SK-N-SH (cell line): ENCODE measurements at regions not wholly inside any gene's neighbourhood (a gene's known extent, or its start where the extent isn't known, plus 50 kb on each side); places are given as distances from the start of the nearest gene placed in this dataset.

Experiments used
- CTCF ChIA-PET: fragments of 300-600, 350-600 bp; formaldehyde crosslinking; extraction: SDS; loops from one replicate; lab custom pipeline; 2021; lab: Yijun Ruan, JAX
- POLR2A ChIA-PET: fragments of 350-600 bp; sonication (Branson Sonifier 250); formaldehyde crosslinking; extraction: SDS; loops from one replicate; lab custom pipeline; 2020; ENCODE audit warnings: antibody characterized with exemption, inconsistent platforms; lab: Yijun Ruan, JAX
- DNase-seq: peaks from one replicate; pipeline ENCODE4 v3.0.0; 2012
- H2AFZ ChIP-seq: fragments of 200-600 bp; sonication (generic); 2 replicates; pipeline ENCODE4 v1.8.1; 2016; ENCODE audit warnings: antibody characterized with exemption, mild to moderate bottlenecking, low read depth
- H3F3A ChIP-seq: fragments of 200-600 bp; sonication (generic); replicated peaks from 2 replicates; pipeline ENCODE3; 2016; ENCODE audit warnings: antibody characterized with exemption, mild to moderate bottlenecking; ENCODE audit not compliant: insufficient read depth
- H3K27ac ChIP-seq, 2 experiments: fragments of 200-500 bp in 1 of 2; fragments of 200-600 bp in 1 of 2; sonication (Bioruptor generic) in 1 of 2; sonication (generic), shearing (Covaris generic) in 1 of 2; 2 replicates each; pipeline versions ENCODE4 v1.5.1 to v1.6.1; 2014 to 2016; ENCODE audit warnings: low read depth in 2 of 2, inconsistent platforms in 1 of 2, low read length in 1 of 2, mild to moderate bottlenecking in 1 of 2, mixed read lengths in 1 of 2
- H3K27me3 ChIP-seq: fragments of 200-600 bp; sonication (generic), shearing (Covaris generic); 2 replicates; pipeline ENCODE4 v1.6.1; 2016; ENCODE audit warnings: mixed run types; ENCODE audit not compliant: insufficient read depth
- H3K36me3 ChIP-seq, 2 experiments: fragments of 200-500 bp in 1 of 2; fragments of 200-600 bp in 1 of 2; sonication (Bioruptor generic) in 1 of 2; sonication (generic) in 1 of 2; replicated peaks in 1 of 2; 2 replicates each; pipeline versions ENCODE3 to v1.5.1; 2014 to 2016; ENCODE audit warnings: low read length in 1 of 2, mild to moderate bottlenecking in 1 of 2; ENCODE audit not compliant: insufficient read depth in 2 of 2, control insufficient read depth in 1 of 2
- H3K4me1 ChIP-seq, 2 experiments: fragments of 200-500 bp in 1 of 2; fragments of 200-600 bp in 1 of 2; sonication (Bioruptor generic) in 1 of 2; sonication (generic), shearing (Covaris generic) in 1 of 2; 2 replicates each; pipeline versions ENCODE4 v1.5.1 to v1.6.1; 2014 to 2016; ENCODE audit warnings: low read depth in 1 of 2, low read length in 1 of 2, mixed run types in 1 of 2; ENCODE audit not compliant: insufficient read depth in 2 of 2, control insufficient read depth in 1 of 2
- H3K4me2 ChIP-seq: fragments of 200-600 bp; sonication (generic), shearing (Covaris generic); 2 replicates; pipeline ENCODE4 v1.6.1; 2017; ENCODE audit warnings: mixed run types
- H3K4me3 ChIP-seq, 2 experiments: fragments of 200-500 bp in 1 of 2; fragments of 200-600 bp in 1 of 2; sonication (Bioruptor generic) in 1 of 2; sonication (generic), shearing (Covaris generic) in 1 of 2; 2 replicates each; pipeline versions ENCODE4 v1.5.1 to v1.8.1; 2014 to 2016; ENCODE audit warnings: low read depth in 2 of 2, inconsistent platforms in 1 of 2, low read length in 1 of 2, mild to moderate bottlenecking in 1 of 2, mixed read lengths in 1 of 2, moderate library complexity in 1 of 2
- H3K79me2 ChIP-seq: fragments of 200-600 bp; sonication (generic); 2 replicates; pipeline ENCODE4 v1.8.1; 2017; ENCODE audit warnings: mild to moderate bottlenecking; ENCODE audit not compliant: insufficient read depth
- H3K9ac ChIP-seq: fragments of 200-600 bp; sonication (generic); 2 replicates; pipeline ENCODE4 v1.6.1; 2017; ENCODE audit warnings: mixed run types
- H3K9me2 ChIP-seq: fragments of 200-600 bp; sonication (generic); 2 replicates; pipeline ENCODE4 v1.6.1; 2017; ENCODE audit warnings: mixed run types
- H3K9me3 ChIP-seq: fragments of 200-600 bp; sonication (generic); 2 replicates; pipeline ENCODE4 v1.6.1; 2017; ENCODE audit warnings: mixed run types, mild to moderate bottlenecking, moderate library complexity
- H4K20me1 ChIP-seq: fragments of 200-600 bp; sonication (generic); 2 replicates; pipeline ENCODE4 v1.6.1; 2017; ENCODE audit warnings: mild to moderate bottlenecking, mixed run types; ENCODE audit not compliant: insufficient read depth
- CHD2 ChIP-seq: fragments of 150-350 bp; IDR thresholded peaks from 2 replicates; pipeline ENCODE4 v1.6.1; 2018; ENCODE audit warnings: low read length; ENCODE audit not compliant: partially characterized antibody
- ELF1 ChIP-seq: IDR thresholded peaks from 2 replicates; pipeline ENCODE4 v1.4.0; 2012
- EP300 ChIP-seq, 2 experiments: IDR thresholded peaks; 2 replicates each; pipeline versions ENCODE4 v1.4.0 to v1.6.1; 2012; ENCODE audit warnings: borderline replicate concordance in 1 of 2, low read depth in 1 of 2, low read length in 1 of 2
- EZH2phosphoT487 ChIP-seq: fragments of 200-600 bp; sonication (generic); IDR thresholded peaks from 2 replicates; pipeline ENCODE4 v1.6.1; 2017; ENCODE audit warnings: low read depth, mixed run types, mild to moderate bottlenecking, antibody characterized with exemption, moderate library complexity, borderline replicate concordance
- FOSL2 ChIP-seq: IDR thresholded peaks from 2 replicates; pipeline ENCODE4 v1.4.0; 2012; ENCODE audit warnings: low read depth, mild to moderate bottlenecking, moderate library complexity, borderline replicate concordance
- FOXM1 ChIP-seq: IDR thresholded peaks from 2 replicates; pipeline ENCODE4 v1.4.0; 2012; ENCODE audit warnings: low read depth, mild to moderate bottlenecking
- GABPA ChIP-seq: IDR thresholded peaks from 2 replicates; pipeline ENCODE4 v1.4.0; 2012; ENCODE audit warnings: low read depth, mild to moderate bottlenecking
- JUND ChIP-seq: IDR thresholded peaks from 2 replicates; pipeline ENCODE4 v1.4.0; 2012
- MXI1 ChIP-seq: IDR thresholded peaks from 2 replicates; pipeline ENCODE4 v1.6.1; 2012; ENCODE audit warnings: mild to moderate bottlenecking, low read depth, low read length, improper control_type of control experiment
- NFIC ChIP-seq: IDR thresholded peaks from 2 replicates; pipeline ENCODE4 v1.4.0; 2012; ENCODE audit warnings: borderline replicate concordance
- RAD21 ChIP-seq: IDR thresholded peaks from 2 replicates; pipeline ENCODE4 v1.6.1; 2012; ENCODE audit warnings: mild to moderate bottlenecking, low read length
- RCOR1 ChIP-seq: fragments of 150-350 bp; IDR thresholded peaks from 2 replicates; pipeline ENCODE4 v1.6.1; 2017; ENCODE audit warnings: antibody characterized with exemption, low read length
- SMC3 ChIP-seq: IDR thresholded peaks from 2 replicates; pipeline ENCODE4 v1.6.1; 2012; ENCODE audit warnings: low read depth, low read length, improper control_type of control experiment
- TAF1 ChIP-seq: IDR thresholded peaks from 2 replicates; pipeline ENCODE4 v1.6.1; 2012; ENCODE audit warnings: low read depth, mild to moderate bottlenecking, low read length, moderate library complexity, borderline replicate concordance
- TEAD4 ChIP-seq: IDR thresholded peaks from 2 replicates; pipeline ENCODE4 v1.4.0; 2012; ENCODE audit warnings: mild to moderate bottlenecking, borderline replicate concordance; ENCODE audit not compliant: insufficient read depth
- WGBS: methylation state at CpG from one replicate; pipeline ENCODE4 v1.1.6; 2017; ENCODE audit warnings: low lambda C conversion rate; 5-methylcytosine and 5-hydroxymethylcytosine counted together
- TF ChIP-seq, protein P1 (sequence below): IDR thresholded peaks from 2 replicates; pipeline ENCODE4 v1.4.0; 2012; ENCODE audit warnings: low read depth, borderline replicate concordance
- TF ChIP-seq, protein P2 (sequence below): IDR thresholded peaks from 2 replicates; pipeline ENCODE4 v1.4.0; 2012; ENCODE audit warnings: low read depth
- TF ChIP-seq, protein P3 (sequence below): IDR thresholded peaks from 2 replicates; pipeline ENCODE4 v1.4.0; 2012; ENCODE audit warnings: low read depth, borderline replicate concordance
- TF ChIP-seq, protein P4 (sequence below): fragments of 150-350 bp; IDR thresholded peaks from 2 replicates; pipeline ENCODE4 v1.6.1; 2017; ENCODE audit warnings: antibody characterized with exemption, low read length, low read depth, borderline replicate concordance

DNA sequence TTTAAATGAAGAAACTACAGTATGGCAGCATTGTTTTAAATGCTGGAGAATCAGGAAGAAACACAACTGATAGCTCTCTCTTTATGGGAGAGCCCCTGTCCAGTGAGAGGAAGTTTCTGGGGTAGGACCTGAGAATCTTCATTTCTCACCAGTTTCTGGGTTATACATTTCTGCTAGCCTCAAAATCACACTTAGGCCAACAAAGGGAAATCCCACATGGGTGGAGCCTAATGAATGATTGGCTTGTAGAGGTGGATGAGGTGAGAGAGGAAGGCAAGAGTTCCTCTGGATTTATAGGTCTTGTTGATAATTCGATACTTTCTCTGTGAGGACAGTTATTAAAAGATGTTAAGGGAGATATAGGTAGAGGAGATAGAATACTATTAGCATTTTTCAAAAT is 1397.3 kb upstream of the TENM4 start:
- Histone ChIP-seq H3K9me2 (no peaks in the 10 kb centered on the region), H3K4me2 (no peak overlapping the region), H3K4me3 (no peak overlapping the region), H3F3A (no peaks in the 10 kb centered on the region), H4K20me1 (no peaks in the 10 kb centered on the region), H2AFZ (no peak overlapping the region), H3K9me3 (no peaks in the 10 kb centered on the region), H3K36me3 (no peaks in the 10 kb centered on the region), H3K27ac (no peak overlapping the region), H3K4me1 (no peaks in the 10 kb centered on the region), H3K79me2 (no peaks in the 10 kb centered on the region), H3K27me3 (no peaks in the 10 kb centered on the region), H3K9ac (no peak overlapping the region)
- CTCF ChIA-PET: interaction anchor here (2.6 kb wide), 1 partner anchor 14 kb away, joined by 6 read pairs; no protein-coding TSS in a partner anchor
- POLR2A ChIA-PET: no interaction called here
- no peak for DNase-seq
- WGBS: 41% methylated on average over 1 of the region's 1 CpG
- TF ChIP-seq, protein P1, sequence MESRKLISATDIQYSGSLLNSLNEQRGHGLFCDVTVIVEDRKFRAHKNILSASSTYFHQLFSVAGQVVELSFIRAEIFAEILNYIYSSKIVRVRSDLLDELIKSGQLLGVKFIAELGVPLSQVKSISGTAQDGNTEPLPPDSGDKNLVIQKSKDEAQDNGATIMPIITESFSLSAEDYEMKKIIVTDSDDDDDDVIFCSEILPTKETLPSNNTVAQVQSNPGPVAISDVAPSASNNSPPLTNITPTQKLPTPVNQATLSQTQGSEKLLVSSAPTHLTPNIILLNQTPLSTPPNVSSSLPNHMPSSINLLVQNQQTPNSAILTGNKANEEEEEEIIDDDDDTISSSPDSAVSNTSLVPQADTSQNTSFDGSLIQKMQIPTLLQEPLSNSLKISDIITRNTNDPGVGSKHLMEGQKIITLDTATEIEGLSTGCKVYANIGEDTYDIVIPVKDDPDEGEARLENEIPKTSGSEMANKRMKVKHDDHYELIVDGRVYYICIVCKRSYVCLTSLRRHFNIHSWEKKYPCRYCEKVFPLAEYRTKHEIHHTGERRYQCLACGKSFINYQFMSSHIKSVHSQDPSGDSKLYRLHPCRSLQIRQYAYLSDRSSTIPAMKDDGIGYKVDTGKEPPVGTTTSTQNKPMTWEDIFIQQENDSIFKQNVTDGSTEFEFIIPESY: no peak
- TF ChIP-seq, protein P2, sequence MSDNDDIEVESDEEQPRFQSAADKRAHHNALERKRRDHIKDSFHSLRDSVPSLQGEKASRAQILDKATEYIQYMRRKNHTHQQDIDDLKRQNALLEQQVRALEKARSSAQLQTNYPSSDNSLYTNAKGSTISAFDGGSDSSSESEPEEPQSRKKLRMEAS: no peak
- TF ChIP-seq EP300 (IDR thresholded peaks at IDR 0.05; ENCODE audit: borderline replicate concordance in 1 of 2, low read depth in 1 of 2, low read length in 1 of 2): no peak
- TF ChIP-seq ELF1: no peak
- TF ChIP-seq, protein P3, sequence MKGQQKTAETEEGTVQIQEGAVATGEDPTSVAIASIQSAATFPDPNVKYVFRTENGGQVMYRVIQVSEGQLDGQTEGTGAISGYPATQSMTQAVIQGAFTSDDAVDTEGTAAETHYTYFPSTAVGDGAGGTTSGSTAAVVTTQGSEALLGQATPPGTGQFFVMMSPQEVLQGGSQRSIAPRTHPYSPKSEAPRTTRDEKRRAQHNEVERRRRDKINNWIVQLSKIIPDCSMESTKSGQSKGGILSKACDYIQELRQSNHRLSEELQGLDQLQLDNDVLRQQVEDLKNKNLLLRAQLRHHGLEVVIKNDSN: no peak
- no peak for TF ChIP-seq GABPA
- TF ChIP-seq, protein P4, sequence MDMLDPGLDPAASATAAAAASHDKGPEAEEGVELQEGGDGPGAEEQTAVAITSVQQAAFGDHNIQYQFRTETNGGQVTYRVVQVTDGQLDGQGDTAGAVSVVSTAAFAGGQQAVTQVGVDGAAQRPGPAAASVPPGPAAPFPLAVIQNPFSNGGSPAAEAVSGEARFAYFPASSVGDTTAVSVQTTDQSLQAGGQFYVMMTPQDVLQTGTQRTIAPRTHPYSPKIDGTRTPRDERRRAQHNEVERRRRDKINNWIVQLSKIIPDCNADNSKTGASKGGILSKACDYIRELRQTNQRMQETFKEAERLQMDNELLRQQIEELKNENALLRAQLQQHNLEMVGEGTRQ: no peak
- TF ChIP-seq TAF1: no peak
- TF ChIP-seq MXI1: no peak
- TF ChIP-seq CHD2: no peak
- TF ChIP-seq NFIC: no peak
- TF ChIP-seq SMC3: no peak
- no peak for TF ChIP-seq JUND
- TF ChIP-seq FOXM1: no peak
- TF ChIP-seq RAD21: no peak
- no peak for TF ChIP-seq EZH2phosphoT487
- TF ChIP-seq TEAD4: no peak
- no peak for TF ChIP-seq FOSL2
- TF ChIP-seq RCOR1: no peak
